ENCODE measurements at regions not wholly inside any gene's neighbourhood (a gene's known extent, or its start where the extent isn't known, plus 50 kb on each side); places are given as distances from the start of the nearest gene placed in this dataset.

- Histone ChIP-seq H3K36me3 (replicated peaks in 1 of 2; ENCODE audit: control insufficient read depth in 1 of 2, insufficient read depth in 2 of 2, low read length in 2 of 2) (no peaks in the 10 kb centered on the region), H2AFZ (ENCODE audit: insufficient read depth, low read depth, low read length, poor library complexity, severe bottlenecking) (no peak overlapping the region), H3K4me3 (replicated peaks in 1 of 3; ENCODE audit: low read depth in 2 of 3, low read length in 3 of 3) (no peak overlapping the region), H3K4me1 (ENCODE audit: control insufficient read depth in 1 of 2, insufficient read depth in 2 of 2, low read length in 2 of 2) (no peaks in the 10 kb centered on the region), H3K79me2 (ENCODE audit: insufficient read depth, low read length) (no peaks in the 10 kb centered on the region), H3K27ac (ENCODE audit: low read depth in 1 of 2, low read length in 2 of 2) (no peak overlapping the region), H3K9ac (ENCODE audit: insufficient read depth, low read length, poor library complexity, severe bottlenecking) (no peak overlapping the region), H3K9me3 (replicated peaks in 1 of 2; ENCODE audit: control insufficient read depth in 1 of 2, insufficient read depth in 1 of 2, low read length in 2 of 2) (no peaks in the 10 kb centered on the region), H4K20me1 (ENCODE audit: insufficient read depth, low read length) (no peaks in the 10 kb centered on the region), H3K27me3 (ENCODE audit: control insufficient read depth in 2 of 2, insufficient read depth in 2 of 2, low read length in 2 of 2) (no peaks in the 10 kb centered on the region), H3K4me2 (replicated peaks; ENCODE audit: extremely low read depth, low read length, poor library complexity, severe bottlenecking) (no peak overlapping the region)
- no peak for DNase-seq
- no peak overlapping the region for H3K4me3 Mint-ChIP-seq
- peaks cover 0 to 3% (median 2%) of the 10 kb centered on the region in 3 donors for H3K27me3 Mint-ChIP-seq (ENCODE audit: low read depth in 3 of 3)
- H3K36me3 Mint-ChIP-seq = no peaks in the 10 kb centered on the region
- TF ChIP-seq CTCF (IDR thresholded peaks at IDR 0.05) = no peak
- H3K27ac Mint-ChIP-seq = no peak overlapping the region
- intact Hi-C loops (cut with micrococcal nuclease) = no loop called here
- no peaks in the 10 kb centered on the region for H3K4me1 Mint-ChIP-seq
- no peaks in the 10 kb centered on the region for H3K9me3 Mint-ChIP-seq
These were observed 178.9 kb upstream of the FOXD3 start for GRCh38 chr1:63143482-63143881.

DNA sequence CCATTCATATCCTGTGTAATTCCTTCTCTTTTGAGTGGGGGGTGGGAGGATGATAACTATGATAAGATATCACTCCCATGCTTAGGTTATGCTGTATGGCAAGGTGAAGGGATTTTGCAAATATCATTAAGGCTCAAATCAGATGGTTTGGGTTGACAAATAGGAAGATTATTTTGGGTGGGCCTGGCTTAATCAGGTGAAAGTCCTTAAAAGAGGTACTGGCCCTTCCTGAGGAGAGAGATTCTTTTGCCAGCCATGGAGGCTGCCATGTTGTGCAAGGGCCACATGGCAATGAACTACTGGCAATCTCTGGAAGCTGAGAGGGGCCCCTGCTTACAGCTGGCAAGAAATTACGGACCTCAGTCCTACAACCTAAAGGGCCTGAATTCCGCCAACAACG, 174.6 kb upstream of the FOXD3 start:
- Histone ChIP-seq H2AFZ (ENCODE audit: insufficient read depth, low read depth, low read length, poor library complexity, severe bottlenecking) (no peak overlapping the region), H3K9ac (ENCODE audit: insufficient read depth, low read length, poor library complexity, severe bottlenecking) (no peak overlapping the region), H3K27ac (ENCODE audit: low read depth in 1 of 2, low read length in 2 of 2) (no peak overlapping the region), H3K4me2 (replicated peaks; ENCODE audit: extremely low read depth, low read length, poor library complexity, severe bottlenecking) (no peak overlapping the region), H3K9me3 (replicated peaks in 1 of 2; ENCODE audit: control insufficient read depth in 1 of 2, insufficient read depth in 1 of 2, low read length in 2 of 2) (no peaks in the 10 kb centered on the region), H3K4me3 (replicated peaks in 1 of 3; ENCODE audit: low read depth in 2 of 3, low read length in 3 of 3) (no peak overlapping the region), H3K27me3 (ENCODE audit: control insufficient read depth in 2 of 2, insufficient read depth in 2 of 2, low read length in 2 of 2) (peaks cover 0 to 2% of the 10 kb centered on the region in 2 donors), H3K79me2 (ENCODE audit: insufficient read depth, low read length) (no peaks in the 10 kb centered on the region), H3K36me3 (replicated peaks in 1 of 2; ENCODE audit: control insufficient read depth in 1 of 2, insufficient read depth in 2 of 2, low read length in 2 of 2) (no peaks in the 10 kb centered on the region), H3K4me1 (ENCODE audit: control insufficient read depth in 1 of 2, insufficient read depth in 2 of 2, low read length in 2 of 2) (no peaks in the 10 kb centered on the region), H4K20me1 (ENCODE audit: insufficient read depth, low read length) (no peaks in the 10 kb centered on the region)
- WGBS (ENCODE audit: insufficient coverage) = 93% methylated on average over 3 of the region's 3 CpGs
- Mint-ChIP-seq H3K27me3 (ENCODE audit: low read depth in 3 of 3) (peaks cover 2 to 5% (median 3%) of the 10 kb centered on the region in 3 donors), H3K4me3 (no peak overlapping the region), H3K4me1 (no peaks in the 10 kb centered on the region), H3K27ac (no peak overlapping the region), H3K36me3 (no peaks in the 10 kb centered on the region), H3K9me3 (no peaks in the 10 kb centered on the region)
- intact Hi-C loops (cut with micrococcal nuclease) = no loop called here
- TF ChIP-seq CTCF (IDR thresholded peaks at IDR 0.05) = no peak
- no peak for DNase-seq

Data from CD14-positive monocyte (primary cell).